Dendritic cell treated with granulocyte-macrophage colony-stimulating factor and Interleukin-4, amounts not matched to agents 40 ng/mL and 50 ng/mL, for 4 days (primary cell): ENCODE measurements at regions not wholly inside any gene's neighbourhood (a gene's known extent, or its start where the extent isn't known, plus 50 kb on each side); places are given as distances from the start of the nearest gene placed in this dataset.
"Not testable (repeated sequence)": the region's sequence is repeated elsewhere in the genome, so short reads cannot be mapped to it uniquely, and the experiment has no call there.

Experiments
- H3K27ac Mint-ChIP-seq: one replicate; pipeline ENCODE4 v1.8.0; 2022; ENCODE audit warnings: mild to moderate bottlenecking, mixed read lengths
- H3K27me3 Mint-ChIP-seq: one replicate; pipeline ENCODE4 v1.8.0; 2022; ENCODE audit warnings: mild to moderate bottlenecking, mixed read lengths
- H3K36me3 Mint-ChIP-seq: one replicate; pipeline ENCODE4 v1.8.0; 2022; ENCODE audit warnings: low read depth, mixed read lengths
- H3K4me1 Mint-ChIP-seq: one replicate; pipeline ENCODE4 v1.8.0; 2022; ENCODE audit warnings: low read depth, mixed read lengths
- H3K4me3 Mint-ChIP-seq: one replicate; pipeline ENCODE4 v1.8.0; 2022; ENCODE audit warnings: mild to moderate bottlenecking, moderate library complexity, mixed read lengths
- H3K9me3 Mint-ChIP-seq: one replicate; pipeline ENCODE4 v1.8.0; 2022; ENCODE audit warnings: mixed read lengths
- intact Hi-C: fragments of 100-400 bp; cut with micrococcal nuclease; formaldehyde crosslinking; loops from one replicate; pipeline ENCODE4 v1.15.0; 2022

GRCh38 chr15:21174761-21175160, 265.5 kb downstream of the POTEB3 start:
- intact Hi-C loops, H3K27ac Mint-ChIP-seq, H3K9me3 Mint-ChIP-seq, H3K27me3 Mint-ChIP-seq, H3K4me3 Mint-ChIP-seq, H3K4me1 Mint-ChIP-seq, H3K36me3 Mint-ChIP-seq: not testable (repeated sequence)

- not testable (repeated sequence) for H3K4me3 Mint-ChIP-seq
Measured at GRCh38 chr15:21151203-21151966, 285.3 kb upstream of the POTEB2 start.

DNA sequence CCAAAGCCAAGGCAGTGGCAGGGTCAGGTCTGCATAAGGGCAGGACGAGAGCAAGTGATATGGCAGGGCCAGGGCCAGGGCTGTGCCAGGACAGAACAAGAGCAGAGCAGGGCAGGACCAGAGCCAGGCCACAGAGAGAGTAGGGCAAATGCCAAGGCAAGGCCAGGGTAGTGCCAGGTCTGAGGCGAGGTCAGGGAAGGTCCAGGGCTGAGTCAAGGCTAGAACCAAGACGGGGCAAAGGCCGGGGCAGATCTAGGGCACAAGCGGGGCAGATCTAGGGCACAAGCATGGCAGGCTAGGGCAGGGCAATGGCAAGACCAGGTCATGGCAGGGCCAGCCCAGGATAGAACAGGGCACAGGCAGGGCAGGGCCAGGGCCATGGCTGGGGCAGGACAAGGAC, 282.0 kb upstream of the POTEB2 start:
- intact Hi-C loops, H3K27me3 Mint-ChIP-seq, H3K36me3 Mint-ChIP-seq, H3K9me3 Mint-ChIP-seq, H3K4me3 Mint-ChIP-seq, H3K27ac Mint-ChIP-seq, H3K4me1 Mint-ChIP-seq: not testable (repeated sequence)

More at GRCh38 chr15:21151203-21151966, 285.3 kb upstream of the POTEB2 start:
- intact Hi-C loops, H3K9me3 Mint-ChIP-seq, H3K4me1 Mint-ChIP-seq, H3K27ac Mint-ChIP-seq, H3K36me3 Mint-ChIP-seq, H3K27me3 Mint-ChIP-seq: not testable (repeated sequence)

- H3K4me3 Mint-ChIP-seq, H3K4me1 Mint-ChIP-seq, H3K9me3 Mint-ChIP-seq, H3K36me3 Mint-ChIP-seq, intact Hi-C loops, H3K27me3 Mint-ChIP-seq, H3K27ac Mint-ChIP-seq: not testable (repeated sequence)
Measured at GRCh38 chr15:21133893-21134292, 267.8 kb upstream of the POTEB2 start.

DNA sequence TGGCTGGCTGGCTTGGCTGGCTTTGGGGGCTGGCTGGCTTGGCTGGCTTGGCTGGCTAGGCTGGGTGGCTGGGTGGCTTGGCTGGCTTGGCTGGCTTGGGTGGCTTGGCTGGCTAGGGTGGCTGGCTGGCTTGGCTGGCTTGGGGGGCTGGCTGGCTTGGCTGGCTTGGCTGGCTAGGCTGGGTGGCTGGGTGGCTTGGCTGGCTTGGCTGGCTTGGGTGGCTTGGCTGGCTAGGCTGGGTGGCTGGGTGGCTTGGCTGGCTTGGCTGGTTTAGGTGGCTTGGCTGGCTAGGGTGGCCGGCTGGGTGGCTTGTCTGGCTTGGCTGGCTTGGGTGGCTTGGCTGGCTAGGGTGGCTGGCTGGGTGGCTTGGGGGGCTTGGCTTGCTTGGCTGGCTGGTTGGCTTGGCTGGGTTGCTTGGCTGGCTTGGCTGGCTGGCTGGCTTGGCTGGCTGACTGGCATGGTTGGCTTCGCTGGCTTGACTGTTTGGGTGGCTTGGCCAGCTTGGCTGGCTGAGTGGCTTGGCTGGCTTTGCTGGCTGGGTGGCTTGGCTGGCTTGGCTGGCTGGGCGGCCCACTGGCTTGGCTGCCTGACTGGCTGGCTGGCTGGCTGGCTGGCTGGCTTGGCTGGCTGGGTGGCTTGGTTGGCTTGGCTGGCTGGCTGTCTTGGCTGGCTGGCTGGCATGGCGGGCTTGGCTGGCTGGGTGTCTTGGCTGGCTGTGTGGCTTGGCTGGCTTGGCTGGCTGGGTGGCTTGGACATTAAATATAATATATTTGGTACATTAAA, 246.3 kb upstream of the POTEB2 start:
- intact Hi-C loops, H3K4me1 Mint-ChIP-seq, H3K4me3 Mint-ChIP-seq, H3K9me3 Mint-ChIP-seq, H3K27ac Mint-ChIP-seq, H3K27me3 Mint-ChIP-seq, H3K36me3 Mint-ChIP-seq: not testable (repeated sequence)

DNA sequence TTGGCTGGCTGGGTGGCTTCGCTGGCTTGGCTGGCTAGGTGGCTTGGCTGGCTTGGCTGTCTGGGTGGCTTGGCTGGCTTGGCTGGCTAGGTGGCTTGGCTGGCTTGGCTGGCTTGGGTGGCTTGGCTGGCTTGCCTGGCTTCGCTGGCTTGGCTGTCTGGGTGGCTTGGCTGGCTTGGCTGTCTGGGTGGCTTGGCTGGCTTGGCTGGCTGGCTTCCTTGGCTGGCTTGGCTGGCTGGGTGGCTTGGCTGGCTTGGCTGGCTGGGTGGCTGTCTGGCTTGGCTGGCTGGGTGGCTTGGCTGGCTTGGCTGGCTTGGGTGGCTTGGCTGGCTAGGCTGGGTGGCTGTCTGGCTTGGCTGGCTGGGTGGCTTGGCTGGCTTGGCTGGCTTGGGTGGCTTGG, 245.7 kb upstream of the POTEB2 start:
- intact Hi-C loops, H3K4me3 Mint-ChIP-seq, H3K27me3 Mint-ChIP-seq, H3K9me3 Mint-ChIP-seq, H3K27ac Mint-ChIP-seq, H3K4me1 Mint-ChIP-seq, H3K36me3 Mint-ChIP-seq: not testable (repeated sequence)

DNA sequence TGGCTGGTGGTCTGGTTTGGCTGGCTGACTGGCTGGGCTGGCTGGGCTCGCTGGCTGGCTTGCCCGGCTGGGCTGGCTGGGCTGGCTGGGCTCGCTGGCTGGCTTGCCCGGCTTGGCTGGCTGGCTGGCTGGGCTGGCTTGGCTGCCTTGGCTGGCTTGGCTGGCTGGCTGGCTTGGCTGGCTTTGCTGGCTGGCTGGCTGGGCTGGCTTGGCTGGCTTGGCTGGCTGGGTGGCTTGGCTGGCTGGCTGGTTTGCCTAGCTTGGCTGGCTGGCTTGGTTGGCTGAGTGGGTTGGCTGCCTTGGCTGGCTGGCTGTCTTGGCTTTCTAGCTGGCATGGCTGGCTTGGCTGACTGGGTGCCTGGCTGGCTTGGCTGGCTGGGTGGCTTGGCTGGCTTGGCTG, 245.1 kb upstream of the POTEB2 start:
- H3K4me1 Mint-ChIP-seq, H3K27me3 Mint-ChIP-seq, intact Hi-C loops, H3K36me3 Mint-ChIP-seq, H3K9me3 Mint-ChIP-seq, H3K27ac Mint-ChIP-seq, H3K4me3 Mint-ChIP-seq: not testable (repeated sequence)

- intact Hi-C loops, H3K4me1 Mint-ChIP-seq: not testable (repeated sequence)
Measured at GRCh38 chr15:21110187-21110804, 244.2 kb upstream of the POTEB2 start.

DNA sequence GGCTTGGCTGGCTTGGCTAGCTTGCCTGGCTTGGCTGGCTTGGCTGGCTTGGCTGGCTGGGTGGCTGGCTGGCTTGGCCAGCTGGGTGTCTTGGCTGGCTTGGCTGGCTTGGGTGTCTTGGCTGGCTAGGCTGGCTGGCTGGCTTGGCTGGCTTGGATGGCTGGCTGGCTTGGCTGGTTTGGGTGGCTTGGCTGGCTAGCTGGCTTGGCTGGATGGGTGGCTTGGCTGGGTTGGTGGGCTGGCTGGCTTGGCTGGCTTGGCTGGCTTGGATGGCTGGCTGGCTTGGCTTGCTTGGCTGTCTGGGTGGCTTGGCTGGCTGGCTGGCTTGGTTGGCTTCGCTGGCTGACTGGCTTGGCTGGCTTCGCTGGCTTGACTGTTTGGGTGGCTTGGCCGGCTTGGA, 242.3 kb upstream of the POTEB2 start:
- H3K27ac Mint-ChIP-seq, H3K36me3 Mint-ChIP-seq, intact Hi-C loops, H3K27me3 Mint-ChIP-seq, H3K4me3 Mint-ChIP-seq, H3K9me3 Mint-ChIP-seq, H3K4me1 Mint-ChIP-seq: not testable (repeated sequence)

More at GRCh38 chr15:21110187-21110804, 244.2 kb upstream of the POTEB2 start:
- H3K36me3 Mint-ChIP-seq, H3K27me3 Mint-ChIP-seq, H3K9me3 Mint-ChIP-seq, H3K4me3 Mint-ChIP-seq, H3K27ac Mint-ChIP-seq: not testable (repeated sequence)

DNA sequence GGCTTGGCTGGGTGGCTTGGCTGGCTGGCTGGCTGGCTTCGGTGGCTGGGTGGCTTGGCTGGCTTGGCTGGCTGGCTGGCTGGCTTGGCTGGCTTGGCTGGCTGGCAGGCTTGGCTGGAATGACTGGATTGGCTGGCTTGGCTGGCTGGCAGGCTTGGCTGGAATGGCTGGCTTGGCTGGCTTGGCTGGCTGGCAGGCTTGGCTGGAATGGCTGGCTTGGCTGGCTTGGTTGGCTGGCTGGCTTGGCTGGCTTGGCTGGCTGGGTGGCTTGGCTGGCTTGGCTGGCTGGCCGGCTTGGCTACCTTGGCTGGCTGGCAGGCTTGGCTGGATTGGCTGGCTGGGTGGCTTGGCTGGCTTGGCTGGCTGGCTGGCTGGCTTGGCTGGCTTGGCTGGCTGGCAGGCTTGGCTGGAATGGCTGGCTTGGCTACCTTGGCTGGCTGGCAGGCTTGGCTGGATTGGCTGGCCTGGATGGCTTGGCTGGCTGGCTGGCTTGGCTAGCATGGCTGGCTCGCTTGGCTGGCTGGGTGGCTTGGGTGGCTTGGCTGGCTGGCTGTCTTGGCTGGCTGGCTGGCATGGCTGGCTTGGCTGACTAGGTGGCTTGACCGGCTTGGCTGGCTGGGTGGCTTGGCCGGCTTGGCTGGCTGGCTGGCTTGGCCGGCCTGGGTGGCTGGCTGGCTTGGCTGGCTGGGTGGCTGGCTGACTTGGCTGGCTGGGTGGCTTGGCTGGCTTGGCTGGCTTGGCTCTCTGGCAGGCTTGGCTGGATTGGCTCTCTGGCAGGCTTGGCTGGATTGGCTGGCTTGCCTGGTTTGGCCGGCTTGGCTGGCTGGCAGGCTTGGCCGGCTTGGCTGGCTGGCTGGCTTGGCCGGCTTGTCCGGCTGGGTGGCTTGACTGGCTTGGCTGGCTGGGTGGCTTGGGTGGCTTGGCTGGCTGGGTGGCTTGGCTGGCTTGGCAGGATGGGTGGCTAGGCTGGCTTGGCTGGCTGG, 241.6 kb upstream of the POTEB2 start:
- H3K27me3 Mint-ChIP-seq, intact Hi-C loops, H3K27ac Mint-ChIP-seq, H3K4me1 Mint-ChIP-seq, H3K9me3 Mint-ChIP-seq, H3K36me3 Mint-ChIP-seq, H3K4me3 Mint-ChIP-seq: not testable (repeated sequence)

DNA sequence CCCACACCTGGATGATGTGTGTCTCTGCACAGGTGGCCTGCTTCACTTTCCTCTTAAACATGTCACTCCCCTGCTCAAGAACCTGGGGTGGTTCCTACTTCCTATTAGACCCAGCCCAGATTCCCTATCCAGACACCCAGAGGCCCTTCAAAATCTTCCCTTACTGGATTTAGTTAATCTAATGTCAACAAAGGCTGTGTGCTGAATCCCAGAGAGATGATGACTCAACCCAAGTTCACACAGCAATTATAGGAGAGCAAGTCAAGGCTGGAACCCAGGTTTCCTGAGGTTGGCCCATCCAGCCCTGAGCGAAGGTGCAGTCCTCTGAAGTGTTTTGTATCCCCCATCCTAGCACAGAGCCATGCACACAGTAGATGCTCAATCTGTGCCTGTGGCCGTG, 230.5 kb upstream of the POTEB2 start:
- H3K27ac Mint-ChIP-seq, H3K36me3 Mint-ChIP-seq, intact Hi-C loops, H3K9me3 Mint-ChIP-seq, H3K27me3 Mint-ChIP-seq, H3K4me3 Mint-ChIP-seq, H3K4me1 Mint-ChIP-seq: not testable (repeated sequence)

DNA sequence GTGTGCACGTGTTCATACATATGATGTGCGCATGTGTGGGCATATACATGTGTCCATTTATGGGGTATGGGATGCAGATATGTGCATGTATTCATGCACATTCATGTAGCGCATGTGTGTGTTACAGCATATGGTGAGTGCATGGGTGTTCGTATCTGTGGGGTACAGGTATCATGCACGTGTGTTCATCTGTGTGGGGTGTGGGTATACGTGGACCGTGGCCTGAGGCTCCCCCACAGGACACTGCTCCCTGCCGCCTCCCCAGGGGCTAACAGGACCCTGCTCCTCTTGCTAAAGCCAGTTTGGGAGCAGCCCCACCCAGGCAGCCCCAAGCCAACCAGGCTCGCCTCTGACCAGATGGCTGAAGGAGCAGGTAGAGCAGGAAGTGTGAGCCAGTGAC, 213.4 kb upstream of the POTEB2 start:
- H3K4me1 Mint-ChIP-seq, H3K36me3 Mint-ChIP-seq, H3K4me3 Mint-ChIP-seq, intact Hi-C loops, H3K27ac Mint-ChIP-seq, H3K9me3 Mint-ChIP-seq, H3K27me3 Mint-ChIP-seq: not testable (repeated sequence)

DNA sequence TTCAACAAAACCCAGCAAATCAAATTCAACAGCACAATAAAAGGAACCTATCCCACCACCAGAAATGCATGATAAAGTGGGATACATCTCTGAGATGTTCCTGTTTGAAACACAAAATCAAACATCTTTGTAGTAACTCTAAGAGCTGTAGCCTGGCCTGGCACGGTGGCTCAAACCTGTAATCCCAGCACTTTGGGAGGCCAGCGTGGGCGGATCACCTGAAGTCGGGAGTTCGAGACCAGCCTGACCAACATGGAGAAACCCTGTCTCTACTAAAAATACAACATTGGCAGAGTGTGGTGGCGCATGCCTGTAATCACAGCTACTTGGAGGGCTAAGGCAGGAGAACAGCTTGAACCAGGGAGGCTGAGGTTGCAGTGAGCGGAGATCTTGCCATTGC, 202.8 kb upstream of the POTEB2 start:
- intact Hi-C loops, H3K27me3 Mint-ChIP-seq, H3K27ac Mint-ChIP-seq, H3K4me3 Mint-ChIP-seq, H3K4me1 Mint-ChIP-seq, H3K36me3 Mint-ChIP-seq, H3K9me3 Mint-ChIP-seq: not testable (repeated sequence)

GRCh38 chr15:21063512-21063911, 197.4 kb upstream of the POTEB2 start:
- H3K4me3 Mint-ChIP-seq, H3K27me3 Mint-ChIP-seq, H3K36me3 Mint-ChIP-seq, H3K9me3 Mint-ChIP-seq, H3K27ac Mint-ChIP-seq, H3K4me1 Mint-ChIP-seq, intact Hi-C loops: not testable (repeated sequence)
